Sigmoid colon (tissue), 4 donors: ENCODE measurements at regions not wholly inside any gene's neighbourhood (a gene's known extent, or its start where the extent isn't known, plus 50 kb on each side); places are given as distances from the start of the nearest gene placed in this dataset.

ENCODE experiments used
- CTCF ChIP-seq, 4 experiments: fragments of 450-650 bp in 3 of 4; fragments of 200-600 bp in 1 of 4; IDR thresholded peaks; one replicate each; pipeline ENCODE4 v1.5.1; 2016 to 2019; ENCODE audit warnings: antibody characterized with exemption in 4 of 4, mild to moderate bottlenecking in 3 of 4, moderate library complexity in 2 of 4
- EP300 ChIP-seq, 4 donors: sonication (generic); formaldehyde crosslinking; IDR thresholded peaks; one replicate each; pipeline ENCODE4 v1.6.1; 2017; ENCODE audit warnings: antibody characterized with exemption in 4 of 4
- POLR2A ChIP-seq, 2 donors: fragments of 450-650 bp; IDR thresholded peaks; one replicate each; pipeline ENCODE4 v1.6.1; 2016; ENCODE audit warnings: antibody characterized with exemption in 2 of 2, mild to moderate bottlenecking in 2 of 2, moderate library complexity in 2 of 2
- POLR2AphosphoS5 ChIP-seq, 4 donors: sonication (generic); formaldehyde crosslinking; IDR thresholded peaks; one replicate each; pipeline ENCODE4 v1.6.1; 2017; ENCODE audit warnings: antibody characterized with exemption in 4 of 4

- TF ChIP-seq POLR2AphosphoS5 (IDR thresholded peaks at IDR 0.05) = no peak
- TF ChIP-seq CTCF (IDR thresholded peaks at IDR 0.05) = no peak
- no peak for TF ChIP-seq POLR2A (IDR thresholded peaks at IDR 0.05)
- TF ChIP-seq EP300 (IDR thresholded peaks at IDR 0.05) = no peak
These were observed 298.1 kb upstream of the N4BP1 start for GRCh38 chr16:48907906-48908634.
